DND-41 (cell line): ENCODE measurements at regions not wholly inside any gene's neighbourhood (a gene's known extent, or its start where the extent isn't known, plus 50 kb on each side); places are given as distances from the start of the nearest gene placed in this dataset.

ENCODE experiments used
- CTCF ChIP-seq: IDR thresholded peaks from 2 replicates; pipeline ENCODE4 v1.5.1; 2012; ENCODE audit warnings: borderline replicate concordance, low read length, moderate library complexity, mild to moderate bottlenecking; ENCODE audit not compliant: poor library complexity, severe bottlenecking; ENCODE audit errors: extremely low read depth
- EZH2 ChIP-seq: IDR thresholded peaks from 3 replicates; pipeline ENCODE4 v1.6.1; 2012; ENCODE audit warnings: borderline replicate concordance, low read depth, mild to moderate bottlenecking, moderate library complexity, low read length, inconsistent platforms; ENCODE audit not compliant: severe bottlenecking

- TF ChIP-seq CTCF (no peak), EZH2 (no peak)
Observed at GRCh38 chr3:181839916-181840297, 128.2 kb downstream of the SOX2 start.
